ENCODE measurements at regions not wholly inside any gene's neighbourhood (a gene's known extent, or its start where the extent isn't known, plus 50 kb on each side); places are given as distances from the start of the nearest gene placed in this dataset.
"Not testable (repeated sequence)": the region's sequence is repeated elsewhere in the genome, so short reads cannot be mapped to it uniquely, and the experiment has no call there.

GRCh38 chr1:188749275-188749674 is 1728.4 kb downstream of the BRINP3 start:
- not testable (repeated sequence) for TF ChIP-seq POLR2AphosphoS5 (IDR thresholded peaks at IDR 0.05; ENCODE audit: borderline replicate concordance, low read depth, low read length); FOXP2 (optimal IDR thresholded peaks at IDR 0.05; ENCODE audit: control extremely low read depth, extremely low read length, insufficient read depth); EZH2 (IDR thresholded peaks at IDR 0.05)

Measured in SK-N-MC (cell line).